Transverse colon (tissue), 4 donors: ENCODE measurements at regions not wholly inside any gene's neighbourhood (a gene's known extent, or its start where the extent isn't known, plus 50 kb on each side); places are given as distances from the start of the nearest gene placed in this dataset.

Experiments
- DNase-seq: peaks from one replicate; pipeline ENCODE4 v3.0.0-alpha.2; 2019
- H3K27ac ChIP-seq, 4 donors: fragments of 200-600 bp; sonication (generic); 2 replicates each; pipeline ENCODE4 v1.5.1; 2016 to 2018; ENCODE audit warnings: inconsistent platforms in 4 of 4
- H3K27me3 ChIP-seq: fragments of 200-600 bp; sonication (generic); 2 replicates; pipeline ENCODE4 v1.5.1; 2017; ENCODE audit warnings: inconsistent platforms
- H3K36me3 ChIP-seq, 4 donors: fragments of 200-600 bp; sonication (generic); 2 replicates each; pipeline ENCODE4 v1.5.1; 2017 to 2019; ENCODE audit warnings: inconsistent platforms in 4 of 4
- H3K4me1 ChIP-seq, 4 donors: fragments of 200-600 bp; sonication (generic); 2 replicates each; pipeline ENCODE4 v1.5.1; 2017 to 2020; ENCODE audit warnings: inconsistent platforms in 4 of 4
- H3K4me3 ChIP-seq, 4 donors: fragments of 200-600 bp; sonication (generic); 1 replicate in 1 of 4; 2 replicates in 3 of 4; pipeline versions ENCODE4 v1.5.1 to v1.6.1; 2017 to 2019; ENCODE audit warnings: inconsistent platforms in 4 of 4
- H3K9me3 ChIP-seq, 2 donors: fragments of 200-600 bp; sonication (generic); 2 replicates each; pipeline ENCODE4 v1.5.1; 2017 to 2019; ENCODE audit warnings: inconsistent platforms in 2 of 2
- CTCF ChIP-seq, 5 experiments: fragments of 200-600 bp in 3 of 5; fragments of 450-650 bp in 2 of 5; sonication (generic) in 3 of 5; IDR thresholded peaks; 1 replicate in 2 of 5; 2 replicates in 3 of 5; pipeline ENCODE4 v1.5.1; 2016 to 2017; ENCODE audit warnings: antibody characterized with exemption in 5 of 5, inconsistent platforms in 3 of 5, mild to moderate bottlenecking in 2 of 5, moderate library complexity in 1 of 5
- EP300 ChIP-seq: sonication (generic); formaldehyde crosslinking; IDR thresholded peaks from one replicate; pipeline ENCODE4 v1.6.1; 2017; ENCODE audit warnings: antibody characterized with exemption, low read depth
- POLR2A ChIP-seq: fragments of 450-650 bp; IDR thresholded peaks from one replicate; pipeline ENCODE4 v1.6.1; 2016; ENCODE audit warnings: antibody characterized with exemption, mild to moderate bottlenecking, moderate library complexity
- POLR2AphosphoS5 ChIP-seq, 3 donors: sonication (generic); formaldehyde crosslinking; IDR thresholded peaks; one replicate each; pipeline ENCODE4 v1.6.1; 2016; ENCODE audit warnings: antibody characterized with exemption in 3 of 3
- WGBS, 2 donors: methylation state at CpG; one replicate each; pipeline ENCODE4 v1.1.5; 2018; ENCODE audit warnings: low coverage in 1 of 2; 5-methylcytosine and 5-hydroxymethylcytosine counted together
- in situ Hi-C, 4 donors: fragments of 200-750 bp; cut with MboI; loops; one replicate each; pipeline versions ENCODE4 v1.15.0 to v1.15.1; 2017; ENCODE audit warnings: low sequenced_read_pairs in 3 of 4, low pct_ligation_motif_present in 1 of 4, low pct_unique_long_range_greater_than_20kb in 1 of 4
- intact Hi-C: fragments of 100-400 bp; cut with DNase I; formaldehyde crosslinking; loops from one replicate; pipeline ENCODE4 v1.15.1; 2023; ENCODE audit warnings: low total_unique reads

- TF ChIP-seq CTCF (IDR thresholded peaks at IDR 0.05) (no peak), EP300 (no peak), POLR2AphosphoS5 (IDR thresholded peaks at IDR 0.05) (no peak), POLR2A (no peak)
- no peak for DNase-seq
- no peaks in the 10 kb centered on the region for H3K36me3 ChIP-seq
- 78 to 81% methylated on average over 2 of the region's 2 CpGs for WGBS, 2 donors
- no peak overlapping the region for H3K4me3 ChIP-seq
- H3K4me1 ChIP-seq, result peaks cover 0 to 3% (median 1%) of the 10 kb centered on the region in 4 donors
- H3K9me3 ChIP-seq, result no peaks in the 10 kb centered on the region
- H3K27ac ChIP-seq, result no peak overlapping the region
- intact Hi-C loops (no loop called here), in situ Hi-C loops (loop anchor here in 1 of 4 donors (25.0 kb wide), 1 partner anchor 98 kb away; no protein-coding TSS in a partner anchor)
- H3K27me3 ChIP-seq, result no peaks in the 10 kb centered on the region
These were observed 546.4 kb downstream of the TNS3 start for GRCh38 chr7:47035522-47035921.

GRCh38 chr7:47034180-47034579 is 547.7 kb downstream of the TNS3 start:
- intact Hi-C loops (no loop called here), in situ Hi-C loops (loop anchor here in 1 of 4 donors (25.0 kb wide), 1 partner anchor 97 kb away; no protein-coding TSS in a partner anchor)
- no peaks in the 10 kb centered on the region for H3K36me3 ChIP-seq
- no peak overlapping the region for H3K4me3 ChIP-seq
- no peak for DNase-seq
- 89% methylated on average over 2 of the region's 2 CpGs; no CpG with 5 or more reads in 1 of the 2 donors for WGBS, 2 donors
- H3K4me1 ChIP-seq, result peaks cover 0 to 3% (median 0%) of the 10 kb centered on the region in 4 donors
- H3K27ac ChIP-seq, result no peak overlapping the region
- no peak for TF ChIP-seq POLR2AphosphoS5 (IDR thresholded peaks at IDR 0.05)
- no peak for TF ChIP-seq POLR2A
- TF ChIP-seq CTCF (IDR thresholded peaks at IDR 0.05), result no peak
- H3K27me3 ChIP-seq, result no peaks in the 10 kb centered on the region
- no peaks in the 10 kb centered on the region for H3K9me3 ChIP-seq

- WGBS, 2 donors, result 25 to 74% methylated on average over 1 to 4 of the region's 4 CpGs
- TF ChIP-seq POLR2AphosphoS5 (IDR thresholded peaks at IDR 0.05) (no peak), EP300 (no peak), POLR2A (no peak), CTCF (IDR thresholded peaks at IDR 0.05) (no peak)
- H3K4me1 ChIP-seq, result peaks cover 0 to 3% (median 0%) of the 10 kb centered on the region in 4 donors
- H3K27ac ChIP-seq, result no peak overlapping the region
- no peaks in the 10 kb centered on the region for H3K9me3 ChIP-seq
- no peak overlapping the region for H3K4me3 ChIP-seq
- intact Hi-C loops, result no loop called here
- H3K27me3 ChIP-seq, result no peaks in the 10 kb centered on the region
- no peaks in the 10 kb centered on the region for H3K36me3 ChIP-seq
- in situ Hi-C loops, result loop anchor here in 1 of 4 donors (25.0 kb wide), 1 partner anchor 95 kb away; no protein-coding TSS in a partner anchor
- DNase-seq, result no peak
These were observed 549.4 kb downstream of the TNS3 start for GRCh38 chr7:47032536-47032908.

GRCh38 chr7:47031786-47032535 is 550.0 kb downstream of the TNS3 start:
- Histone ChIP-seq H3K27ac (no peak overlapping the region), H3K4me3 (no peak overlapping the region), H3K9me3 (no peaks in the 10 kb centered on the region), H3K27me3 (no peaks in the 10 kb centered on the region), H3K4me1 (peaks cover 0 to 3% (median 0%) of the 10 kb centered on the region in 4 donors), H3K36me3 (no peaks in the 10 kb centered on the region)
- no peak for DNase-seq
- intact Hi-C loops (no loop called here), in situ Hi-C loops (loop anchor here in 1 of 4 donors (25.0 kb wide), 1 partner anchor 95 kb away; no protein-coding TSS in a partner anchor)
- TF ChIP-seq EP300 (no peak), CTCF (IDR thresholded peaks at IDR 0.05) (no peak), POLR2A (no peak), POLR2AphosphoS5 (IDR thresholded peaks at IDR 0.05) (no peak)
- 66 to 68% methylated on average over 6 of the region's 6 CpGs for WGBS, 2 donors
